EL (cell line): ENCODE measurements at regions not wholly inside any gene's neighbourhood (a gene's known extent, or its start where the extent isn't known, plus 50 kb on each side); places are given as distances from the start of the nearest gene placed in this dataset.

Experiments
- DNase-seq: peaks from one replicate; pipeline ENCODE4 v3.0.0-alpha.2; 2016

GRCh38 chr2:168392024-168392423 lies 64.0 kb upstream of the CERS6 start:
- DNase-seq: peak; percentile 21

GRCh38 chr2:168392797-168393196 lies 63.3 kb upstream of the CERS6 start:
- DNase-seq: no peak

DNA sequence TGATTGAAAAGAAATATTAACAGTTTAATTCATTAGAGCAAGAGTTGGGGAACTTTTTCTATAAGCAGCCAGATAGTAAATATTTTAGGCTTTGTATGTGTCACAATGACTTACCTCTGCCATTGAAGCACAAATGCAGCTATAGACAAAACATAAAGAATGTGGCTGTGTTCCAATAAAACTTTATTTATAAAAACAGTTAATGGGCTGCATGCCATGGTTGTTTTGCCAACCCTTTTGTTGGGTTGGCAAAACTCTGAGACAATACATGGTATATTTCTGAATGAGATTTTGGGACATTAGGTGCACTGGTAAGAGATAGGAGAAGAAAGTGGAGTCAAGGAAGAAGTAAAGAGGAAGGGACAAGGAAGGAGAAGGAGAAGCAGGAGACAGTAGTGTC lies 61.8 kb upstream of the CERS6 start:
- DNase-seq: no peak

DNA sequence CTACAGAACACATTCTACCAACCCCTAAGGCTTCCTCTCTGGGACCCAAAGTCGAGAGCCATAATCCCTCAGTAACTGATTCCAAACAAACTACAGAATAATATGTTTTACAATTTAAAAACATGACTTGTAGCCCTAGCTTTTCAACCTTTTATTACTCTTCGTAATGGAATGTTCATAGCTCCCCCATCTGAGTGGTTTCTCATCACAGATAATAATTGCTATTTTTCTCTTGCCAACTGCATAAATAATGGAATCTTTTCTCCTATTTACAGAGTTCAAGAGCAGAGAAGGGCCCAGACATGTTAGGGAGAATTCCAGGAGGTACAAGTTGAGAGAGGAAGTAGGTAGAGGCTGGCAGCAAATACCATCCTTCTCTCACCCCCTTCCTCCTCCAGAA lies 59.9 kb upstream of the CERS6 start:
- DNase-seq: peak; percentile 27

DNA sequence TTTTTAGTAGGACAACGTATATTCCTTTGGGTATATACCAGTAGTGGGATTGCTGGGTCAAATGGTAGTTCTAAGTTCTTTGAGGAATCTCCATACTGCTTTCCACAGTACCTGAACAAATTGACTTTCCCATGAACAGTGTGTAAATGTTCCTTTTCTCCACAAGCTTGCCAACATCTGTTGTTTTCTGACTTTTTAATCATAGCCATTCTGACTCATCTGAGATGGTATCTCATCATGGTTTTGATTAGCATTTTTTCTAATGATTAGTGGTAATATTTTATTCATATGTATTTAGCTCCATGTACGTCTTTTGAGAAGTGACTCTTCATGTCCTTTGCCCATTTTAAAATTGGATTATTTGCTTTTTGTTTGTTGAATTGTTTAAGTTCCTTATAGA lies 58.4 kb upstream of the CERS6 start:
- peak; percentile 20 for DNase-seq

DNA sequence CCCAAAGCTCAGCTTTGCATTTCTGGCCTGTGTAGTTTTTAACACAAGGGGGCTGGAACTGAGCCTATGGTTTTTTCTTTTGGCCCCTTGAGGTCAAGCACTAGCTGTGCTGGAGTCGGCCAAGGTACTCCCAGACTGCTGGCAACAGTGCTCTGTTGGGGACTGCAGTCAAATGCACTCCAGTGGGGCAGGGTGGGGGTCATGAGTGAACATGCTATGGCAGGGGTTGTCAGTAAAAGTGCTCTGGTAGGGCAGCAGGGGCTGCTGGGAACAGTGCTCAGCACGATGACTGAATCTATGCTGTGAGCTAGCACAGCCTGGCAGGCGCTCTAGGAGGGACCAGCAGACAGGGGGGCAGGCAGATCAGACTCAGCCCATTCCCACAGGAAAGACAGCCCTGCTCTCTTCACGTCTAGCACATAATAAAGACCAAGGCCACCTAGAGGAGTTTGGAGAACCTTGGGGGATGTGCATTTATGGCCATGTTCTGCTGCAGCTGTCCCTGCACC lies 55.0 kb upstream of the CERS6 start:
- no peak for DNase-seq

DNA sequence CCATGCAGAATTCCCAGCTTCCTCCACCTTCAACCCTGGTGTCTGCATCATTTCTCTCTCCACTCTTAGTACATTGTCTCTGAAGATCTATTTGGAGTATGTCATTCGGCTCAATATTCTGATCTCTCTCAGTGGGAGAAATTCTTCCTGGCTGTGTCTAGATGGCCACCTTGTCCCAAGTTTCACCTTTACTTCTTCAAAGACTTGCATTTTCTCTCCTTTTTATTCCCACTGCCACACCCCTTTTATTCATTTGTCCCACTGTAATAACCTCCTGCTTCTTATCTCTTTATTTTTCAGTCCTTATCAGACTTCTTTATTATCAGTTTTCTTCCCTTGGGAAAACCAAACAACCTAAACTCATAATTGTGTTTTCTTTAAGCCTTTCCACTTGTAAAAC lies 54.3 kb upstream of the CERS6 start:
- DNase-seq: no peak

DNA sequence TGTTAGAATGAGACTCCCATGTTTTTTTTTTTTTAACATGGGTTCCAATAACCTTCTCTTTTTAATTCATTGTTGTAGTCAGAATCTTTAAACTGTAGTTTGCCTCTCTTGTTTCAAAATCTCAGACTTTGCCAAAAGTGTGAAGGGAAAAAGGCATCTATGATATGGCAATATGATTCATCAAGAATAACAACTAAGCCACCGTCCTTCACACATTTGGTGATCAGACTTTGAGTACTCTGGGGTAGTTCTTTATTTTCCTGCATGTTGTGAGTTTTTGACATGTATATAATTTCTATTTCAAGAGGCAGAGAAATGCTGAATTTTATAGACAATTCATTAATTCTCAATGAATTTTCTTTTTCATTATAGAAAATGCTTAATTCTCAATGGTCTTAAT lies 53.5 kb upstream of the CERS6 start:
- no peak for DNase-seq

DNA sequence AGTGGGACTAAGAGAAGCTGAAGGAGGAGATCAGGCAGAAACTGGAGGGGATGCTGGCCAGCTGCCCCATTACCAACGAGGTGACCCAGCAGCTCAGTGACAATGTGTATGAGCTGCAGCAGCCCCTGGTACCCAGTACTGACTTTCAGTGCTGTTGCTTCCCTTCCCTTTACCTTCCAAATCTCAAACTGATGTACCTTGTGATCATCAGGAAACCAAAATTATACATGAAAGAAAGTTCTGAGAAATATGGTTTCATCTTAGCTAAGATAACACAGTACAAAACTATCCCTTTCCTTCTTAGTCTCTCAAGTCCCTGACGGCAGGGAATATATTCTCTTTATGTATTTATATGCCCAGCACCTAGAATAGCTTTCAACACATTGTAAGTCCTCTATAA lies 52.3 kb upstream of the CERS6 start:
- DNase-seq: no peak

GRCh38 chr2:168404764-168405163 lies 51.3 kb upstream of the CERS6 start:
- no peak for DNase-seq
